ENCODE measurements at regions not wholly inside any gene's neighbourhood (a gene's known extent, or its start where the extent isn't known, plus 50 kb on each side); places are given as distances from the start of the nearest gene placed in this dataset.
"Not testable (repeated sequence)": the region's sequence is repeated elsewhere in the genome, so short reads cannot be mapped to it uniquely, and the experiment has no call there.

DNA sequence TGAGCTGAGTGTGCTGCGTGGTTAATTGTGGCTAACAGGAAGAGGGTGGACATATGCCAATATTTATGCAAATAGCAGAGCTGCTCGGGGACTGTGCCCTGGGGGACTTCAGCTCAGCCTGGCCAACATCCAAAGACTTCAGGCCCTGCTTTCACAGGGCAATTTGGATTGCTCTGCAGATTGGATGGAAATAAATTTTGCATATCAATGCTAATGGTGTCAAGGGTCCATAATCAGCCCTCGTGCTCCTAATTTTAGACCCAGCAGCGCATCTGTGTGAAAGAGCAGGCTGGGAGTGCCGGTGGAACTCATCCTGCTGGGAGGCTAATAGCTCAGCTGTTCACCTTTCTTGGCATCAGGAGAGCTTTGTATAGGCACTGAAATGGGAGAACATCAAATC lies 270.1 kb downstream of the TCERG1L start:
- H3K4me3 Mint-ChIP-seq = no peak overlapping the region

DNA sequence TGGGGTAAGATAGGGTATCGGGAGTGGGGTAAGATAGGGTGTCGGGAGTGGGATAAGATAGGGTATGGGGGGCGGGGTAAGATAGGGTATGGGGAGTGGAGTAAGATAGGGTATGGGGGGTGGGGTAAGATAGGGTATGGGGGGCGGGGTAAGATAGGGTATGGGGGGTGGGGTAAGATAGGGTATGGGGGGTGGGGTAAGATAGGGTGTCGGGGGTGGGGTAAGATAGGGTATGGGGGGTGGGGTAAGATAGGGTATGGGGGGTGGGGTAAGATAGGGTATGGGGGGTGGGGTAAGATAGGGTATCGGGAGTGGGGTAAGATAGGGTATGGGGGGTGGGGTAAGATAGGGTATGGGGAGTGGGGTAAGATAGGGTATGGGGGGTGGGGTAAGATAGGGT lies 269.5 kb downstream of the TCERG1L start:
- not testable (repeated sequence) for H3K4me1 Mint-ChIP-seq; H3K36me3 Mint-ChIP-seq; DNase-seq; H3K27me3 Mint-ChIP-seq (ENCODE audit: low read depth in 3 of 3); H3K4me3 Mint-ChIP-seq; H3K27ac Mint-ChIP-seq; H3K9me3 Mint-ChIP-seq

More for the DNA sequence above, 270.1 kb downstream of the TCERG1L start:
- no peak overlapping the region for H3K27ac Mint-ChIP-seq
- DNase-seq = no peak
- peaks cover 0 to 5% (median 2%) of the 10 kb centered on the region in 3 donors for H3K27me3 Mint-ChIP-seq (ENCODE audit: low read depth in 3 of 3)
- peaks cover 0 to 2% (median 0%) of the 10 kb centered on the region in 6 donors for H3K9me3 Mint-ChIP-seq
- no peaks in the 10 kb centered on the region for H3K36me3 Mint-ChIP-seq
- no peaks in the 10 kb centered on the region for H3K4me1 Mint-ChIP-seq
